HG03378 (cell line): ENCODE measurements at regions not wholly inside any gene's neighbourhood (a gene's known extent, or its start where the extent isn't known, plus 50 kb on each side); places are given as distances from the start of the nearest gene placed in this dataset.
"Not testable (repeated sequence)": the region's sequence is repeated elsewhere in the genome, so short reads cannot be mapped to it uniquely, and the experiment has no call there.

Source experiments
- ATAC-seq: cut with Tn5 transposase; IDR thresholded peaks from one replicate; pipeline ENCODE4 v1.9.1; 2021; ENCODE audit warnings: mild to moderate bottlenecking, moderate library complexity; ENCODE audit not compliant: unreplicated experiment

- ATAC-seq, result no peak
Observed at GRCh38 chrX:122850326-122850725, 333.8 kb upstream of the GRIA3 start.

GRCh38 chrX:122856205-122856604 lies 327.9 kb upstream of the GRIA3 start:
- no peak for ATAC-seq

- ATAC-seq, result no peak
Observed at GRCh38 chrX:122857734-122858133, 326.3 kb upstream of the GRIA3 start.

GRCh38 chrX:122863067-122863466 lies 321.0 kb upstream of the GRIA3 start:
- ATAC-seq, result no peak

- ATAC-seq, result no peak
Observed at GRCh38 chrX:122866532-122866931, 317.5 kb upstream of the GRIA3 start.

GRCh38 chrX:122868631-122869030 lies 315.4 kb upstream of the GRIA3 start:
- ATAC-seq, result no peak

GRCh38 chrX:122869171-122869570 lies 314.9 kb upstream of the GRIA3 start:
- no peak for ATAC-seq

GRCh38 chrX:122878269-122878668 lies 305.8 kb upstream of the GRIA3 start:
- no peak for ATAC-seq

- ATAC-seq, result no peak
Observed at GRCh38 chrX:122880952-122881351, 303.1 kb upstream of the GRIA3 start.

- ATAC-seq, result no peak
Observed at GRCh38 chrX:122890729-122891128, 293.3 kb upstream of the GRIA3 start.

- no peak for ATAC-seq
Observed at GRCh38 chrX:122906726-122907125, 277.4 kb upstream of the GRIA3 start.

- ATAC-seq, result no peak
Observed at GRCh38 chrX:122907375-122907774, 276.7 kb upstream of the GRIA3 start.

GRCh38 chrX:122910697-122911096 lies 273.4 kb upstream of the GRIA3 start:
- ATAC-seq, result no peak

- no peak for ATAC-seq
Observed at GRCh38 chrX:122913134-122913533, 270.9 kb upstream of the GRIA3 start.

GRCh38 chrX:122913764-122914163 lies 270.3 kb upstream of the GRIA3 start:
- ATAC-seq, result no peak

- ATAC-seq, result no peak
Observed at GRCh38 chrX:122914256-122914655, 269.8 kb upstream of the GRIA3 start.

- no peak for ATAC-seq
Observed at GRCh38 chrX:122934131-122934530, 249.9 kb upstream of the GRIA3 start.

- ATAC-seq, result no peak
Observed at GRCh38 chrX:122940199-122940598, 243.9 kb upstream of the GRIA3 start.

- ATAC-seq, result no peak
Observed at GRCh38 chrX:122941806-122942205, 242.3 kb upstream of the GRIA3 start.

GRCh38 chrX:122943918-122944317 lies 240.2 kb upstream of the GRIA3 start:
- no peak for ATAC-seq

- no peak for ATAC-seq
Observed at GRCh38 chrX:122945328-122945727, 238.8 kb upstream of the GRIA3 start.

GRCh38 chrX:122972604-122973003 lies 211.5 kb upstream of the GRIA3 start:
- ATAC-seq, result no peak

GRCh38 chrX:122982521-122982920 lies 201.6 kb upstream of the GRIA3 start:
- no peak for ATAC-seq

GRCh38 chrX:123002844-123003243 lies 181.2 kb upstream of the GRIA3 start:
- not testable (repeated sequence) for ATAC-seq
